H1 (cell line): ENCODE measurements at regions not wholly inside any gene's neighbourhood (a gene's known extent, or its start where the extent isn't known, plus 50 kb on each side); places are given as distances from the start of the nearest gene placed in this dataset.

Source experiments
- CEBPB ChIP-seq: IDR thresholded peaks from 2 replicates; pipeline ENCODE4 v1.6.1; 2012; ENCODE audit warnings: low read depth, low read length
- CHD1 ChIP-seq: IDR thresholded peaks from 2 replicates; pipeline ENCODE4 v1.6.1; 2012; ENCODE audit warnings: low read depth, low read length, improper control_type of control experiment
- POLR2AphosphoS5 ChIP-seq: IDR thresholded peaks from 2 replicates; pipeline ENCODE4 v1.6.1; 2011; ENCODE audit warnings: low read depth, low read length
- POU5F1 ChIP-seq: IDR thresholded peaks from 2 replicates; pipeline ENCODE4 v1.6.1; 2011; ENCODE audit warnings: low read depth, mild to moderate bottlenecking, low read length, moderate library complexity
- RAD21 ChIP-seq, 2 experiments: IDR thresholded peaks in 1 of 2; conservative IDR thresholded peaks in 1 of 2; 2 replicates each; pipeline ENCODE4 v1.6.1; 2011; ENCODE audit warnings: low read depth in 2 of 2, low read length in 2 of 2, improper control_type of control experiment in 1 of 2, inconsistent platforms in 1 of 2, mild to moderate bottlenecking in 1 of 2, moderate library complexity in 1 of 2
- SAP30 ChIP-seq: fragments of 300-600 bp; sonication (generic); IDR thresholded peaks from 2 replicates; pipeline ENCODE4 v1.7.1; 2012; ENCODE audit warnings: low read length, moderate library complexity, mild to moderate bottlenecking, inconsistent platforms; ENCODE audit not compliant: insufficient read depth, insufficient replicate concordance
- SIX5 ChIP-seq: IDR thresholded peaks from 2 replicates; pipeline ENCODE4 v1.6.1; 2011; ENCODE audit warnings: mild to moderate bottlenecking, low read depth, low read length
- SP2 ChIP-seq: IDR thresholded peaks from 2 replicates; pipeline ENCODE4 v1.6.1; 2012; ENCODE audit warnings: mild to moderate bottlenecking, low read length, inconsistent platforms
- TAF1 ChIP-seq: IDR thresholded peaks from 2 replicates; pipeline ENCODE4 v1.6.1; 2011; ENCODE audit warnings: mild to moderate bottlenecking, low read depth, low read length
- TF ChIP-seq, protein P1 (sequence below): fragments of 300-600 bp; sonication (generic); IDR thresholded peaks from 2 replicates; pipeline ENCODE4 v1.7.1; 2012; ENCODE audit warnings: low read length, moderate library complexity, mild to moderate bottlenecking, inconsistent platforms; ENCODE audit not compliant: insufficient replicate concordance
- TF ChIP-seq, protein P2 (sequence below): IDR thresholded peaks from 2 replicates; pipeline ENCODE4 v1.6.1; 2012; ENCODE audit warnings: low read length, inconsistent platforms

- TF ChIP-seq RAD21 (IDR thresholded peaks at IDR 0.05 in 1 of 2, conservative IDR thresholded peaks at IDR 0.05 in 1 of 2; ENCODE audit: low read depth in 2 of 2, low read length in 2 of 2) = no peak
- no peak for TF ChIP-seq SP2
- TF ChIP-seq, protein P1, sequence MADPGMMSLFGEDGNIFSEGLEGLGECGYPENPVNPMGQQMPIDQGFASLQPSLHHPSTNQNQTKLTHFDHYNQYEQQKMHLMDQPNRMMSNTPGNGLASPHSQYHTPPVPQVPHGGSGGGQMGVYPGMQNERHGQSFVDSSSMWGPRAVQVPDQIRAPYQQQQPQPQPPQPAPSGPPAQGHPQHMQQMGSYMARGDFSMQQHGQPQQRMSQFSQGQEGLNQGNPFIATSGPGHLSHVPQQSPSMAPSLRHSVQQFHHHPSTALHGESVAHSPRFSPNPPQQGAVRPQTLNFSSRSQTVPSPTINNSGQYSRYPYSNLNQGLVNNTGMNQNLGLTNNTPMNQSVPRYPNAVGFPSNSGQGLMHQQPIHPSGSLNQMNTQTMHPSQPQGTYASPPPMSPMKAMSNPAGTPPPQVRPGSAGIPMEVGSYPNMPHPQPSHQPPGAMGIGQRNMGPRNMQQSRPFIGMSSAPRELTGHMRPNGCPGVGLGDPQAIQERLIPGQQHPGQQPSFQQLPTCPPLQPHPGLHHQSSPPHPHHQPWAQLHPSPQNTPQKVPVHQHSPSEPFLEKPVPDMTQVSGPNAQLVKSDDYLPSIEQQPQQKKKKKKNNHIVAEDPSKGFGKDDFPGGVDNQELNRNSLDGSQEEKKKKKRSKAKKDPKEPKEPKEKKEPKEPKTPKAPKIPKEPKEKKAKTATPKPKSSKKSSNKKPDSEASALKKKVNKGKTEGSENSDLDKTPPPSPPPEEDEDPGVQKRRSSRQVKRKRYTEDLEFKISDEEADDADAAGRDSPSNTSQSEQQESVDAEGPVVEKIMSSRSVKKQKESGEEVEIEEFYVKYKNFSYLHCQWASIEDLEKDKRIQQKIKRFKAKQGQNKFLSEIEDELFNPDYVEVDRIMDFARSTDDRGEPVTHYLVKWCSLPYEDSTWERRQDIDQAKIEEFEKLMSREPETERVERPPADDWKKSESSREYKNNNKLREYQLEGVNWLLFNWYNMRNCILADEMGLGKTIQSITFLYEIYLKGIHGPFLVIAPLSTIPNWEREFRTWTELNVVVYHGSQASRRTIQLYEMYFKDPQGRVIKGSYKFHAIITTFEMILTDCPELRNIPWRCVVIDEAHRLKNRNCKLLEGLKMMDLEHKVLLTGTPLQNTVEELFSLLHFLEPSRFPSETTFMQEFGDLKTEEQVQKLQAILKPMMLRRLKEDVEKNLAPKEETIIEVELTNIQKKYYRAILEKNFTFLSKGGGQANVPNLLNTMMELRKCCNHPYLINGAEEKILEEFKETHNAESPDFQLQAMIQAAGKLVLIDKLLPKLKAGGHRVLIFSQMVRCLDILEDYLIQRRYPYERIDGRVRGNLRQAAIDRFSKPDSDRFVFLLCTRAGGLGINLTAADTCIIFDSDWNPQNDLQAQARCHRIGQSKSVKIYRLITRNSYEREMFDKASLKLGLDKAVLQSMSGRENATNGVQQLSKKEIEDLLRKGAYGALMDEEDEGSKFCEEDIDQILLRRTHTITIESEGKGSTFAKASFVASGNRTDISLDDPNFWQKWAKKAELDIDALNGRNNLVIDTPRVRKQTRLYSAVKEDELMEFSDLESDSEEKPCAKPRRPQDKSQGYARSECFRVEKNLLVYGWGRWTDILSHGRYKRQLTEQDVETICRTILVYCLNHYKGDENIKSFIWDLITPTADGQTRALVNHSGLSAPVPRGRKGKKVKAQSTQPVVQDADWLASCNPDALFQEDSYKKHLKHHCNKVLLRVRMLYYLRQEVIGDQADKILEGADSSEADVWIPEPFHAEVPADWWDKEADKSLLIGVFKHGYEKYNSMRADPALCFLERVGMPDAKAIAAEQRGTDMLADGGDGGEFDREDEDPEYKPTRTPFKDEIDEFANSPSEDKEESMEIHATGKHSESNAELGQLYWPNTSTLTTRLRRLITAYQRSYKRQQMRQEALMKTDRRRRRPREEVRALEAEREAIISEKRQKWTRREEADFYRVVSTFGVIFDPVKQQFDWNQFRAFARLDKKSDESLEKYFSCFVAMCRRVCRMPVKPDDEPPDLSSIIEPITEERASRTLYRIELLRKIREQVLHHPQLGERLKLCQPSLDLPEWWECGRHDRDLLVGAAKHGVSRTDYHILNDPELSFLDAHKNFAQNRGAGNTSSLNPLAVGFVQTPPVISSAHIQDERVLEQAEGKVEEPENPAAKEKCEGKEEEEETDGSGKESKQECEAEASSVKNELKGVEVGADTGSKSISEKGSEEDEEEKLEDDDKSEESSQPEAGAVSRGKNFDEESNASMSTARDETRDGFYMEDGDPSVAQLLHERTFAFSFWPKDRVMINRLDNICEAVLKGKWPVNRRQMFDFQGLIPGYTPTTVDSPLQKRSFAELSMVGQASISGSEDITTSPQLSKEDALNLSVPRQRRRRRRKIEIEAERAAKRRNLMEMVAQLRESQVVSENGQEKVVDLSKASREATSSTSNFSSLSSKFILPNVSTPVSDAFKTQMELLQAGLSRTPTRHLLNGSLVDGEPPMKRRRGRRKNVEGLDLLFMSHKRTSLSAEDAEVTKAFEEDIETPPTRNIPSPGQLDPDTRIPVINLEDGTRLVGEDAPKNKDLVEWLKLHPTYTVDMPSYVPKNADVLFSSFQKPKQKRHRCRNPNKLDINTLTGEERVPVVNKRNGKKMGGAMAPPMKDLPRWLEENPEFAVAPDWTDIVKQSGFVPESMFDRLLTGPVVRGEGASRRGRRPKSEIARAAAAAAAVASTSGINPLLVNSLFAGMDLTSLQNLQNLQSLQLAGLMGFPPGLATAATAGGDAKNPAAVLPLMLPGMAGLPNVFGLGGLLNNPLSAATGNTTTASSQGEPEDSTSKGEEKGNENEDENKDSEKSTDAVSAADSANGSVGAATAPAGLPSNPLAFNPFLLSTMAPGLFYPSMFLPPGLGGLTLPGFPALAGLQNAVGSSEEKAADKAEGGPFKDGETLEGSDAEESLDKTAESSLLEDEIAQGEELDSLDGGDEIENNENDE = no peak
- no peak for TF ChIP-seq CHD1
- TF ChIP-seq POU5F1 = no peak
- TF ChIP-seq CEBPB = no peak
- TF ChIP-seq SAP30 = no peak
- TF ChIP-seq POLR2AphosphoS5 = no peak
- TF ChIP-seq SIX5 = peak; percentile 66
- TF ChIP-seq, protein P2, sequence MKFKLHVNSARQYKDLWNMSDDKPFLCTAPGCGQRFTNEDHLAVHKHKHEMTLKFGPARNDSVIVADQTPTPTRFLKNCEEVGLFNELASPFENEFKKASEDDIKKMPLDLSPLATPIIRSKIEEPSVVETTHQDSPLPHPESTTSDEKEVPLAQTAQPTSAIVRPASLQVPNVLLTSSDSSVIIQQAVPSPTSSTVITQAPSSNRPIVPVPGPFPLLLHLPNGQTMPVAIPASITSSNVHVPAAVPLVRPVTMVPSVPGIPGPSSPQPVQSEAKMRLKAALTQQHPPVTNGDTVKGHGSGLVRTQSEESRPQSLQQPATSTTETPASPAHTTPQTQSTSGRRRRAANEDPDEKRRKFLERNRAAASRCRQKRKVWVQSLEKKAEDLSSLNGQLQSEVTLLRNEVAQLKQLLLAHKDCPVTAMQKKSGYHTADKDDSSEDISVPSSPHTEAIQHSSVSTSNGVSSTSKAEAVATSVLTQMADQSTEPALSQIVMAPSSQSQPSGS = no peak
- TF ChIP-seq TAF1 = no peak
Measured at GRCh38 chr7:153190452-153190851, 430.9 kb downstream of the ACTR3B start (continued).
